Hematopoietic multipotent progenitor cell (in vitro differentiated cells): ENCODE measurements at regions not wholly inside any gene's neighbourhood (a gene's known extent, or its start where the extent isn't known, plus 50 kb on each side); places are given as distances from the start of the nearest gene placed in this dataset.
"Not testable (repeated sequence)": the region's sequence is repeated elsewhere in the genome, so short reads cannot be mapped to it uniquely, and the experiment has no call there.

ENCODE experiments used
- DNase-seq, 3 donors: peaks; one replicate each; pipeline ENCODE4 v3.0.0-alpha.2; 2011 to 2015; ENCODE audit warnings: low read depth in 2 of 3, low spot score in 2 of 3

DNA sequence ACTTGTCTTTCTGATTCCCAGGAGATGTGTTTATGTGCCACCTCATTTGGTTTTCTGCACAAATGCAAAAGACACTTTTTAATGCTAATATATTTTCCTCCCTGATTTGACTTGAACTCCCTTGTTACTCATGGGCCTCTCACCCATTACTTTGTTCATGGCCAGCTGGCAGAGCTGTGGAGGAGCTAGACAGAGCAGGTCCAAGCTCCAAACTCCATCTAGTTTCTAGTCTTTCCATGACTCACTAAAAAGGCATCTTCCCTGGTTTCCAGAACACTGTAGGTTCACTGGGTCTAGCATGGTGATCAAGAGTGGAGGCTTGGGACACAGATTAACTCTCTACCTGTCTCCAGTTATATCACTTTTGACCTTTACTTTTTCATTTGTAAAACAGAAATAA lies 161.0 kb upstream of the SLC28A3 start:
- no peak for DNase-seq

DNA sequence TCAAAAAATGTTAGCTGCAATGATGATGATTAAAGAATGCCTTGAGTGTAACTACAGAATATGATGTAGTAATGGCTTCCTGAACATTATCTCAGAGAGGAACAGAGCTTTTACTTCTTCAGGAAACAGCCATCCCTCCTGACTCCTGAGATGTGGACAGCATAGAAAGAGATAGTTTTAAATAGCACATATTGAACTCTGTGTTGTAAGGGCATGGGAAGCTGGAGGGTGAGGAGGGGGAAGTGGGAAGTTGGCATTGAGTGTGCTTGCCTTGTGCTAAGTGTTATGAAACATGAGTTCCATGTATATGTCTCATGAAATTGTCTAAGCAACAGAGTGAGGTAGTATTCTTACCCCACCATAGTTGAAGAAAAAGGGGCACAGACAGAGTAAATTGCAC lies 161.5 kb upstream of the SLC28A3 start:
- no peak for DNase-seq

DNA sequence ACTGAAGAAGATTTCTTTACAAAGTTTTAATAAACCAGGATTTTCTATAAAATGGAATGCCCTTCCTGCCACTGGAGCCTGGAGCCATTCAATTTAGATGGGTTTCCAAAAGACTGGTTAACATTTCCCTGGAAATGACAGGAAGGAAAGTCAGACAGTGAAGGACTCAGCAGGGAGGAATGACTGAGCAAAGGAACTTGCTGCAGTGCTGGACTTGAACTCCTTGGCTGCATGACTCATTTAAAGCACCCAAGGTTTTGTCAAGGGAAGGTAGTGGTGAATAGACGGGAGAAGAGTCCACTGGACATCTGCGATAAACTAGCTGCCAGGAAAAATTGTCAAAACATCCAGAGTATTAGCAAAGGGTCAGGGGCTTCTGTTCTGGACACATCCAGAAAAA lies 163.8 kb upstream of the SLC28A3 start:
- DNase-seq: no peak

DNA sequence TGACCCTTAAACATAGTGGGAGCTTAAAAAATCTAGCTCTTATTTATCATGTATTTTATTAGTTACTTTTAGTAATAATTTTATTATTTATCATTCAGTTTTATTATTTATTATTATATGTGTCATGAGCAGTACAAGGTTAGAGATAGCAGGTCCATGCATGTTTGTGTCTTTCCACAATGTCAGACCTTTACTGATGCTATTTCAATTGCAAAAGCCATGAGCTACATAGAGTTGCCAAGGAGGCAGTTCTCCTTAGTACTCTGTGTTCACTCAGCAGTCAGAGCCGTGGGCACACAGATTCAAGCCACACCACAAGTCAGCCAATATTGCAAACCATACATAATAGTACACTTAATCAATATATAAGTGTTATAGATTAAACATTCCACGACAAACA lies 157.9 kb upstream of the NTRK2 start:
- no peak for DNase-seq

DNA sequence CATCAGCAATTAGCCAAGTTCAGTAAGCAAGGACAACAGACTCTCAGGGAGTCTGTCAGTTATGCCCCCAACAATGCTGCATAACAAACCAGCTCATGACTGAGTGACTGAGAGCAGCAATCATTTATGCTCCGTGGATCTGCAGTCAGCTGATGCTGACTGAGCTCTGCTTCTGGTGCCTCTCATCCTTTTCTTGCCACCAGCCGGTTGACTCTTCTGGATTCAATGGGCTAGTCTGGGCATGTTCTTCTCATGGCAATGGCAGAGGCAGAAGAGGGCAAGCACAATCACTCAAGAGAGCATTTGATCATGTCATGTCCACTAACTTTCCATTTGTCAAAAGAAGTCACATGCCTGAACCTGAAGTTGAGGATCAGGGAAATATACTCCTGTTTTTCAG lies 157.0 kb upstream of the NTRK2 start:
- no peak for DNase-seq

DNA sequence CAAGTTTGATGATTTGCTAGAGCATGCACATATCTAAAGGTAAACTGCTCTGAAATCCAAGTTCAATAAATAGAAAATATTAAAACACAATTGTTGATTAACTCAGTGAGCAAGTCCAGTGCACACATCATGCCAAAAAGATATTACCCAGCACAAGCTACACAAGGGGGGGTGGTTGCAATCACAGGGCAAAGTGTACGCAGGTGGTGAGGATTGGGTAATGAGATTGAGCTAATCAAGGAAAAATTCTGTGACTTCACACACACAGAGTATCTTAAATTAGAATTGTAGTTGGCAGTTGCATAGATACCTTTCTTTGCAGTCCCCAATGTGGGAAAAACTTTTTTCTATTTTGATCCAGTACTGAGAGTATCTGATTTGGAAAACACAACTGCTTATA lies 156.1 kb upstream of the NTRK2 start:
- no peak for DNase-seq

DNA sequence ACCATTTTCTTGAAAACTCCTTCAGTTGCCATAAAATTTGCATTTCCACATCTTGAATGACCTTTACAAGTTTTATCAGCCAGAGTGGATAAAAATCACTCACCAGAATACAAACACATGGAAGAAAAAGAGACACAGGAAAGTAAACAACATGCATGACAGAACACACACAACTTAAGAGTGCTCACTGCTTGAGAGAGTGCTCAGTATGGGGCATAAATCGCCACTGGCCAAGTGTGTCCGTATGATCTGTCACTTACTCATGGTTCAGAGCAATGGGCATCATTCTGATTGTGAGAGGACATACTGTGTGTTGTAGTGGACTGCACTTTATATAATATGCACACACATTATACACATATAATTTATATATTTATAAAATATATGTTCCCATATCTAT lies 155.6 kb upstream of the NTRK2 start:
- no peak for DNase-seq

DNA sequence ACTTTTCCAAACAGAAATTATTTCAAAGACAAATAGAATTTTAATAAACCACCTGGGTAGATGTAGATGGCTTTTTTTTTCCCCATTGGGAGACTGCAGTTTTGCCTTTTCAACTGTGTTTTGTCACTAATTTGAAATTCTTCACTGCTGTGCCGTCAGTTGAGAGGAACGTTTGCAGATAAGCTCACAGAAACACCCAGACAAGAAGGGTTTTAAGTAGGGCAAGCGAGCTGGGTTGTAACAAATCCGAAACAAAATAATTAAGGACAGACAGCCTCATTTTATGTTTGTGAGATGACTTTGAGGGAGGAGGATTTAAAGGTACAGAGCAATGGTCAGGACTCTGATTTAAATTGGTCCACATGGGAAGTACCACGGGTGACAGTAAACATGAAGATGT lies 155.1 kb upstream of the NTRK2 start:
- no peak for DNase-seq

DNA sequence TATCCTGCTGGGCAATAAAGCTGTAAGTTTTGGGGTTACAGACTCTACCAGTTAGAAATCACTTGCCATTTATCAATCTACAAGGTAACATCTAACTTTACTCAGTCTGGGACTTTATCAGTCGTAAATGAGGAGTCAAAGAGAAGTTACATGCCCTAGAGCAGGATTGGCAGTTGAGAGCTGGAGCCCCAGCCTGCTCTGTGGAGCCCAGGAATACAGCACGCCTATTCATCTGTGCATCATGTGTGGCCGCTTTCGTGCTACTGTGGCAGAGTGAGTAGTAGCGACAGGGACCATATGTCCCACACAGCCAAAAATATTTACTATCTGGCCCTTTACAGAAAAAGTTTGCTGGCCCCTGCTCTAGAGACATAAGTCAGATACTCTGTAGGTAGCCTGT lies 152.5 kb upstream of the NTRK2 start:
- DNase-seq: no peak

DNA sequence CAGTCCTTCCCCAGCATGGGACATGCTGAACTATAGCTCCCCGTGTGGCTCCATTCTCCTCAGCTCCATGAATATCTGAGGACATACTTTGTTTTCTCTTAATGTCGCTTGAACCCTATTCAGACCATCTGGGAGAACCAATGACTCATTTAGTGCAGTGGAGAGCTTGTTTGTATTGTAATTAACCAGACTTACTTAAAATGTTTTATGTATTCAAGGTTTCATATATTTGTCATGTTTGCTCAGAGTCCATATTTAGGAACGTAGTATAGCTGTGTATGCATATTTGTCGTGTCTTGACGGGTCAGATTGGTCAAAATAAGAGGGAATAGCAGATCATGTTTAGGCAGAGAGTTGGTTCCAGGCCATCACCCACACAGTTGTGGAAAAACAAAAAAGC lies 150.1 kb upstream of the NTRK2 start:
- DNase-seq: no peak

DNA sequence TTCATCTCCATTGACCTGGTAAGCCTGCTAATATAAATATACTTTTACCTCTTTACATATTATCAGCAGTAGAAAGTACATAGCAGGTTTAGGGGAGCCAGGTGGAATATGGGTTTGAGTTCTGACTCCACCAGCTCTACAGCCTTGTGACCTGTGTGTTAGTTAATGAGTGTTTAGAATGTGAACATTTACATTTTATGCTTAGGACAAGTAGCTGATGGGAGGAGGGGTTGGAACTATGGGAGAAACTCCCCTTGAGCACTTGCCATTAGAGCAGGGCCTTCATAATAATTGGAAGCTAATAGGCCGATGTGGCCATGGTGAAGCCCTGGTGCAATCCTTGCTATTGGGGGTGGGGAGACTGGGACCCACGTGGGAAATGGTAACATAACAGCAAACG lies 148.3 kb upstream of the NTRK2 start:
- DNase-seq: no peak

DNA sequence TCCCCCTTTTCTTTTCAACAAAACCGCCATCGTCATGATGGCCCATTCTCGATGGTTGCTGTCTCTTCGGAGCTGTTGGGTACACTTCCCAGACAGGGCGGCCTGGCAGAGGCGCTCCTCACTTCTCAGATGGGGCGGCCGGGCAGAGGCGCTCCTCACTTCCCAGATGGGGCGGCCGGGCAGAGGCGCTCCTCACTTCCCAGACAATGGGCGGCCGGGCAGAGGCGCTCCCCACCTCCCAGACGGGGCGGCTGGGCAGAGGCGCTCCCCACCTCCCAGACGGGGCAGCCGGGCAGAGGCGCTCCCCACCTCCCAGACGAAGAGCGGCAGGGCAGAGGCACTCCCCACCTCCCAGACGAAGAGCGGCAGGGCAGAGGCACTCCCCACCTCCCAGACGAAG lies 143.3 kb upstream of the NTRK2 start:
- not testable (repeated sequence) for DNase-seq

DNA sequence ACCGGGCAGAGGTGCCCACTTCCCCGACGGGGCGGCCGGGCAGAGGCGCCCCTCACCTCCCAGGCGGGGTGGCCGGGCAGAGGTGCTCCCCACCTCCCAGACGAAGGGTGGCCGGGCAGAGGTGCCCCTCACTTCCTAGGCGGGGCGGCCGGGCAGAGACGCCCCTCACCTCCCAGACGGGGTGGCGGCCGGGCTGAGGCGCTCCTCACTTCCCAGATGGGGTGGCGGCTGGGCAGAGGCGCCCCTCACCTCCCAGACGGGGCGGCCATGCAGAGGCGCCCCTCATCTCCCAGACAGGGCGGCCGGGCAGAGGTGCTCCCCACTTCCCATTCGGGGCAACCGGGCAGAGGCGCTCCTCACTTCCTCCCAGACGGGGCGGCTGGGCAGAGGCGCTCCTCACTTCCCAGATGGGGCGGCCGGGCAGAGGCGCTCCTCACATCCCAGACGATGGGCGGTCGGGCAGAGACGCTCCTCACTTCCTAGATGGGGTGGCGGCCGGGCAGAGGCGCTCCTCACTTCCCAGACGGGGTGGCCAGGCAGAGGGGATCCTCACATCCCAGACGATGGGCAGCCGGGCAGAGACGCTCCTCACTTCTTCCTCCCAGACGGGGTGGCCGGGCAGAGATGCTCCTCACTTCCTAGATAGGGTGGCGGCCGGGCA lies 142.3 kb upstream of the NTRK2 start:
- DNase-seq: not testable (repeated sequence)

DNA sequence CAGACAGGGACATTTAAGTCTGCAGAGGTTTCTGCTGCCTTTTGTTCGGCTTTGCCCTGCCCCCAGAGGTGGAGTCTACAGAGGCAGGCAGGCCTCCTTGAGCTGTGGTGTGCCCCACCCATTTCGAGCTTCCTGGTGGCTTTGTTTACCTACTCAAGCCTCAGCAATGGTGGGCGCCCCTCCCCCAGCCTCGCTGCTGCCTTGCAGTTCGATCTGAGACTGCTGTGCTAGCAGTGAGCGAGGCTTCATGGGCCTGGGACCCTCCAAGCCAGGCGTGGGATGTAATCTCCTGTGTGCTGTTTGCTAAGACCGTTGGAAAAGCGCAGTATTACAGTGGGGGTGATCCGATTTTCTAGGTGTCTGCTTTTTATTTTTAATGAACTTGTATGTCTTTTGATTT lies 133.6 kb upstream of the NTRK2 start:
- not testable (repeated sequence) for DNase-seq

DNA sequence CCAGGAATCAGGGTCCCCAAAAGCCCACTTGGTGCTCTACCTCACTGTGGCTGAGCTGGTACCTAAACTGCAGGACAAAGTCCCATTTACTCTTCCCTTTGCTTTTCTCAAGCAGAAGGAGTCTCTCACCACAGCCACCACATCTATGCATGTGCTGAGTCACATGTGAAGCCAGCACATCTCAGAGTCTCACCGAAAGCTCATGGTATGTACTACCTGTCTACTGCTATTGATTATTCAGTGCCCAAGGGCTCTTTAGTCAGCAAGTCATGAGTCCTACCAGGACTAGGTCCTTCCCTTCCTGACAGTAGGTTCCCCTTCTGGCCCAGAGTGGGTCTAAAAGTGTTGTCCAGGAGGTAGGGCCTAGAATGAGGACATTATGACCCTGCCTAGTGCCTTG lies 130.7 kb upstream of the NTRK2 start:
- DNase-seq: no peak

DNA sequence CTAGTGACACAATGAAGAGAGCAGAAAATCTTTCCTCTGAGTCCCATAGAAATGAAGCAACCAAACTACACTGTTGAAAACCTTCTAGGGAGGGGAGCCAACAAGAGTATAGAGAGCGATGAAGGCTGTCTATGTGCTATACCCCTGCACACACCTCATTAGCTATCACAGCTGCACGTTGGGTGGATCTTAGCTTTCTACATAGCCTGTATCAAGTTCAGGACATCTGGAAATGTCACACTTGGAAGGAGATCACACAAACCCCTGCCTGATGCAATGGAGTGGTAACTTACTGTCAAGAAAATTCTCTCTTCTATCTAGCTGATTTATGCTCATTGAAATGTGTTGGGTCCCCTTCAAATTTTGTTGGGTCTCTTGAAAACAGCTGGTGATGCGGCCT lies 127.0 kb upstream of the NTRK2 start:
- DNase-seq: no peak

DNA sequence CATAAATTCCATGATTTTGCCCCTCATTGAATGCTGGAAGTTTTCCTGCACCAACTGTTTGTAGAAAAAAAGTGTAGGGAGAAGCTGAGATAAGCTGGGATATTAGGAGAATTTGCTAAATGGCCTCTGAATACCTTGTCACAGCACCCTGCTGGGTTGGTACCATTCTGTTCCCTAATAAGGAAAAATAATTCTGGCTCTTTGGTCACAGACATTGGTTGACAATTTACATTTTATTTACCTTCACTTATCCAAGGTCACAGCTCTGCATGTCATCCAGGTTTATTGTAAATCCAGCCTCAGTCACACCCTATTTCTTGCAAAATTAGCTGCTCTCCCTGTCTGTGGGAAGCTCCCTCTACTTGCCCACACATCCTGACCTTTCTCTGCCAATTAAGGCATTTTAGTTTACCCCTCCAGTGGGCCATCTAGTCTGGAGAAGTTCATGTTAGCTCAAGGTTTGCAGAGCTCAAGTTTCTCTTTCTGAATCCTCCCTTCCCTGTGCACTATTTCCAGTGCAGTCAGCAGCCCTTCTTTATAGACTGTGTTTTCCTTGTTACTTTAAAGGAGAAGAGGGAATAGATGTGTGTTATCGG lies 115.4 kb upstream of the NTRK2 start:
- DNase-seq: no peak

DNA sequence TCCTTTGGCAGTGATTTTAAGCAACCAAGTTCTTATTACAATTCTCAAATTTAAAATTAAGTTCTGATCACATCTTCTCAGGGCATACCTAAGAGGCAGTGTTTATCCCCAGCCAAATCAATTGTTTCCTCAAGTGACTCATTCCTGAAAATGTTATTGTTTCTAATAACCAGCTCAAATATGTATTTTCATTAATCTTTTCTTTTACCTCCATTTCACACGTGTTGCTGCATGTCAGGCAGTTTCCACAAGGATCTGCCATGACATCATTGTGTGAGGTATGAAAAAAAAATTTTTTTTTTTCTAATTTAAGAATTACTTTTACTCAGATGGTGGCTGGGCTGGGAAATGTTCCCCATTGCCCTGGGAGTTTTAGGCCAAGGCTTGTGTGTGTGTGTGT lies 113.0 kb upstream of the NTRK2 start:
- no peak for DNase-seq

DNA sequence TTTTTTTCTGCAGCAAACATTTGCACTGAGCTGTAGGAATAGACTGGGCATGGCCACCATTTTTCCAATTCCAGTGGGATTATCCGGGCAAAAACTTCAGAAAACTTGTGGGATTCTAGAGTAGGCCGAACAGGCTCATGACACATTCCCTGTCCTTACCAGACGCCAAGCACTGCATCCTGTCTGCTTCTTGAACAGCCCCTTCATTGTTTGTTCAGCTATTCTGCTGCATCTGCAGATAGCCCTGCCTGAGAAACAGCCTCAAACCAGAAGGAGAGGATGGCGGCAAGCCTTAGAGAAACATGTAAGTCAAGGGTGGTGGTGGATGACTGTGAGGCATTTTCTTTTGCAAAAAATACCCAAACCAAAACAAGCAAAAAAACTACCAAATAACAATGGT lies 111.8 kb upstream of the NTRK2 start:
- DNase-seq: no peak

DNA sequence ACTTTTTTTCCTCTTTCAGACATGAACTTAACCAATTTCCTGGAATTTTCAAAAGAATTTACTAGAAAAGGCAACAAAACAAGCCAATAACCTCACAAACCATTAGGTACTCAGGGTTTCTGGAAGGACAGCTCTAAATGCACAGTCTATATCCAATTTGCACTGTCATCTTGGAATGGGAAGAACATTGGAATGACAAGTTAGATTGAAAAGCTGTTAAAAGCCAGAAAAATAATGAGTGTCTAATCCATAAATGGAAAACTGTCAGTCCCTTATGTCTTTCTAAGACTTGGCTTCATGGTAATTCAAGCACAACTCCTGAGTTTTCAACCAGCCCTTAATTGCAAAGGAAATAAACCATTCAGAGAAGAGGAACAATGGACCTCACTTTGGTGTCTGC lies 105.8 kb upstream of the NTRK2 start:
- no peak for DNase-seq

DNA sequence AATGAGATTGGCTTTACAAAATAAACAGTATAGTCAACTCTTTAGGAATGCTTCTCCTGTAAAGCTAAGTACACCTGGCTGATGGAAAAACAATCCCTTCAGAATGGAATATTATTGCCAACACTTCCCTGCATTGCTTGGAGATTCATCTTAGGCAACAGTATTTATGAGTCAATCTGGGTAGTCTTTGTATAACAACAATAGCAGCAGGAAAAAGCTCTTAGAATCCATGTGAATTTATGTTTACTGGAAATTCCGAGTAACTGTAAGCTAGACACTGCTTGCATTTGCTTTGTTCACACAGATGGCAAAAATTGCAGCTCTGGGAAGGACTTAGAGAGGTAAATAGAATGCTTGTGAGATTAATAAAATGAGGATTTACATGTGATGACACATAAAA lies 101.7 kb upstream of the NTRK2 start:
- no peak for DNase-seq

DNA sequence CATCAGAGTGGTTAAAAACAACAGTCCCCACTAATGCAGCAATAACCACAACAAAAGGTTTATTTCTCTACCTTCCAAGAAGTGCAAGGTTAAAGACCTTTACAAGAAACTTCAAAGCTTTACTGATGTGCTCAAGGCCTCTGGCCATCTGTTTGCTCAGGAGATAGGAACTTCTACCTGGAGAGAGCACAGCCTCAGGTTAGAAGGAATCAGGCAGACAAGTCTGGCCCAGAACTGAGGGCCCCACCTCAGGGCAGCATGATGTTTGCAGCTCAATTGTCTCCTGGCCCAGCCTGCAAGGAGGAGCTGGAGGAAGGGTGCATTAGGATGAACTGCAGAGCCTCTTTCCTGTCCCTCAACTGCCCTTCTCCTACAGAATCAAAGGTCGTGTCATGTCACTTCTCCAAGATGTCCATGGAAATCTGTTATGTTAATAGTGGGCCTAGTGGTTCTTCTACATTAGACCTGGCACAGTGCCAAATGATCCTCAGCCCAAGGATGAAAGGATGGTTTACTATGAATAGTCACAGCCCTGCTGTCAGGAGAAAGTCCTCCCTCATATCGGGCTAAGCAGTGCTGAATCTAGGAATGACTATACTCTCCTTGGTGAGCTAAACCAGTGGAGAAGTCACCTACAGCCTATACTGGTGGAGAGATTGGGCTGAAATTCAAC lies 98.9 kb upstream of the NTRK2 start:
- DNase-seq: no peak

DNA sequence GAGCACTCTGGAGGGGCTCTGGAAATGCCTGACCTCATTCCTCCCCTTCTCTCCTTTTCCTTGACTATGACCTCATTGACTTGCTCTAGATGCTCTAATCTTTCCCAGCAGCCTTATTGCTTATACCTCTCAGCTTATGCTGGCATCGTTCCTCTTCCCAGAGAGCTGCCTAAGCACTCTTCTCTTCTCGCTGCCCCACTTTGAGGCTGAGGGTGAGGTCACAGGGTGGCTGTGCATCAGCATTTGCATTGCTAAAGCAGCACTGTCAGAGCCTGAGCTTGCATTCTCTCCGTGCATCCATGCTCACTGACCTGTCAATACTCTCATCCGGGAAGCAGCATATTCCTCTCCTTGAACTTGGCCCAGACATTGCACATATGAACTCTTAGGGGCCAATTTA lies 96.4 kb upstream of the NTRK2 start:
- DNase-seq: no peak
